ENCODE measurements at regions not wholly inside any gene's neighbourhood (a gene's known extent, or its start where the extent isn't known, plus 50 kb on each side); places are given as distances from the start of the nearest gene placed in this dataset.

DNA sequence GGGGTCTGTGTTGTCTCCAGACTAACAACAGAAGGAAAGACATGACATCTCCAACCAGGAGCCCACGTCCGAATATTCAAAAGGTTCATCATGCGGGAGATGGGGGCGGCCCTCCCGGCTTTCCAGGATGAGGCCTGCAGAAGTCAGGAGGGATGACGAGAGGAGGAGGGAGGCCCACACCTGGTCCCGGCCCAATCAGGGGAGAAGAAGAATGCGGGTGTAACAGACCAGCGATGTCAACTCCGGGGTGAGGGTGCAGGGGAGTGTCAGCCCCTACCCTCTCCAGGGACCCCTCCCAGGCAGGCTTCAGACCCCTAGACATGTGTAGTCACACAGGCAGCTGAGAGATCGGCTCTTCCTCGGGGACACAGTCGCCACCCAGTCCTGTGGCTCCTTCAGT is 275.3 kb upstream of the ZNF507 start:
- TF ChIP-seq, protein P1, sequence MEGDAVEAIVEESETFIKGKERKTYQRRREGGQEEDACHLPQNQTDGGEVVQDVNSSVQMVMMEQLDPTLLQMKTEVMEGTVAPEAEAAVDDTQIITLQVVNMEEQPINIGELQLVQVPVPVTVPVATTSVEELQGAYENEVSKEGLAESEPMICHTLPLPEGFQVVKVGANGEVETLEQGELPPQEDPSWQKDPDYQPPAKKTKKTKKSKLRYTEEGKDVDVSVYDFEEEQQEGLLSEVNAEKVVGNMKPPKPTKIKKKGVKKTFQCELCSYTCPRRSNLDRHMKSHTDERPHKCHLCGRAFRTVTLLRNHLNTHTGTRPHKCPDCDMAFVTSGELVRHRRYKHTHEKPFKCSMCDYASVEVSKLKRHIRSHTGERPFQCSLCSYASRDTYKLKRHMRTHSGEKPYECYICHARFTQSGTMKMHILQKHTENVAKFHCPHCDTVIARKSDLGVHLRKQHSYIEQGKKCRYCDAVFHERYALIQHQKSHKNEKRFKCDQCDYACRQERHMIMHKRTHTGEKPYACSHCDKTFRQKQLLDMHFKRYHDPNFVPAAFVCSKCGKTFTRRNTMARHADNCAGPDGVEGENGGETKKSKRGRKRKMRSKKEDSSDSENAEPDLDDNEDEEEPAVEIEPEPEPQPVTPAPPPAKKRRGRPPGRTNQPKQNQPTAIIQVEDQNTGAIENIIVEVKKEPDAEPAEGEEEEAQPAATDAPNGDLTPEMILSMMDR (IDR thresholded peaks at IDR 0.05) = no peak
- TF ChIP-seq POLR2A (IDR thresholded peaks at IDR 0.05) (no peak), POLR2AphosphoS5 (IDR thresholded peaks at IDR 0.05) (no peak)

Data from upper lobe of left lung (tissue), 4 donors.